Esophagus squamous epithelium (tissue), 4 donors: ENCODE measurements at regions not wholly inside any gene's neighbourhood (a gene's known extent, or its start where the extent isn't known, plus 50 kb on each side); places are given as distances from the start of the nearest gene placed in this dataset.

ENCODE experiments used
- POLR2A ChIP-seq, 4 donors: fragments of 450-650 bp; IDR thresholded peaks; one replicate each; pipeline ENCODE4 v1.6.1; 2017; ENCODE audit warnings: antibody characterized with exemption in 4 of 4, mild to moderate bottlenecking in 4 of 4, moderate library complexity in 3 of 4
- TF ChIP-seq, protein P1 (sequence below), 6 experiments: fragments of 450-650 bp in 4 of 6; fragments of 200-600 bp in 2 of 6; sonication (generic) in 2 of 6; IDR thresholded peaks; one replicate each; pipeline ENCODE4 v1.5.1; 2016 to 2019; ENCODE audit warnings: antibody characterized with exemption in 6 of 6, mild to moderate bottlenecking in 4 of 6, moderate library complexity in 4 of 6

GRCh38 chr10:133024704-133025557, 62.8 kb upstream of the ADGRA1 start:
- TF ChIP-seq, protein P1, sequence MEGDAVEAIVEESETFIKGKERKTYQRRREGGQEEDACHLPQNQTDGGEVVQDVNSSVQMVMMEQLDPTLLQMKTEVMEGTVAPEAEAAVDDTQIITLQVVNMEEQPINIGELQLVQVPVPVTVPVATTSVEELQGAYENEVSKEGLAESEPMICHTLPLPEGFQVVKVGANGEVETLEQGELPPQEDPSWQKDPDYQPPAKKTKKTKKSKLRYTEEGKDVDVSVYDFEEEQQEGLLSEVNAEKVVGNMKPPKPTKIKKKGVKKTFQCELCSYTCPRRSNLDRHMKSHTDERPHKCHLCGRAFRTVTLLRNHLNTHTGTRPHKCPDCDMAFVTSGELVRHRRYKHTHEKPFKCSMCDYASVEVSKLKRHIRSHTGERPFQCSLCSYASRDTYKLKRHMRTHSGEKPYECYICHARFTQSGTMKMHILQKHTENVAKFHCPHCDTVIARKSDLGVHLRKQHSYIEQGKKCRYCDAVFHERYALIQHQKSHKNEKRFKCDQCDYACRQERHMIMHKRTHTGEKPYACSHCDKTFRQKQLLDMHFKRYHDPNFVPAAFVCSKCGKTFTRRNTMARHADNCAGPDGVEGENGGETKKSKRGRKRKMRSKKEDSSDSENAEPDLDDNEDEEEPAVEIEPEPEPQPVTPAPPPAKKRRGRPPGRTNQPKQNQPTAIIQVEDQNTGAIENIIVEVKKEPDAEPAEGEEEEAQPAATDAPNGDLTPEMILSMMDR (IDR thresholded peaks at IDR 0.05): no peak
- no peak for TF ChIP-seq POLR2A (IDR thresholded peaks at IDR 0.05)
